Upper lobe of left lung (tissue), 4 donors: ENCODE measurements at regions not wholly inside any gene's neighbourhood (a gene's known extent, or its start where the extent isn't known, plus 50 kb on each side); places are given as distances from the start of the nearest gene placed in this dataset.

Experiments used
- EP300 ChIP-seq, 4 donors: sonication (generic); formaldehyde crosslinking; IDR thresholded peaks; one replicate each; pipeline ENCODE4 v1.5.1; 2017; ENCODE audit warnings: antibody characterized with exemption in 4 of 4, control low read depth in 2 of 4
- POLR2AphosphoS5 ChIP-seq, 2 donors: sonication (generic); formaldehyde crosslinking; IDR thresholded peaks; one replicate each; pipeline ENCODE4 v1.5.1; 2017; ENCODE audit warnings: antibody characterized with exemption in 2 of 2
- TF ChIP-seq, protein P1 (sequence below), 6 experiments: fragments of 450-650 bp in 4 of 6; fragments of 200-600 bp in 2 of 6; sonication (generic) in 2 of 6; IDR thresholded peaks; one replicate each; pipeline ENCODE4 v1.5.1; 2016 to 2019; ENCODE audit warnings: antibody characterized with exemption in 6 of 6

GRCh38 chr6:119781365-119781764, 431.8 kb upstream of the MAN1A1 start:
- TF ChIP-seq, protein P1, sequence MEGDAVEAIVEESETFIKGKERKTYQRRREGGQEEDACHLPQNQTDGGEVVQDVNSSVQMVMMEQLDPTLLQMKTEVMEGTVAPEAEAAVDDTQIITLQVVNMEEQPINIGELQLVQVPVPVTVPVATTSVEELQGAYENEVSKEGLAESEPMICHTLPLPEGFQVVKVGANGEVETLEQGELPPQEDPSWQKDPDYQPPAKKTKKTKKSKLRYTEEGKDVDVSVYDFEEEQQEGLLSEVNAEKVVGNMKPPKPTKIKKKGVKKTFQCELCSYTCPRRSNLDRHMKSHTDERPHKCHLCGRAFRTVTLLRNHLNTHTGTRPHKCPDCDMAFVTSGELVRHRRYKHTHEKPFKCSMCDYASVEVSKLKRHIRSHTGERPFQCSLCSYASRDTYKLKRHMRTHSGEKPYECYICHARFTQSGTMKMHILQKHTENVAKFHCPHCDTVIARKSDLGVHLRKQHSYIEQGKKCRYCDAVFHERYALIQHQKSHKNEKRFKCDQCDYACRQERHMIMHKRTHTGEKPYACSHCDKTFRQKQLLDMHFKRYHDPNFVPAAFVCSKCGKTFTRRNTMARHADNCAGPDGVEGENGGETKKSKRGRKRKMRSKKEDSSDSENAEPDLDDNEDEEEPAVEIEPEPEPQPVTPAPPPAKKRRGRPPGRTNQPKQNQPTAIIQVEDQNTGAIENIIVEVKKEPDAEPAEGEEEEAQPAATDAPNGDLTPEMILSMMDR (IDR thresholded peaks at IDR 0.05) = no peak
- no peak for TF ChIP-seq EP300 (IDR thresholded peaks at IDR 0.05)
- no peak for TF ChIP-seq POLR2AphosphoS5 (IDR thresholded peaks at IDR 0.05)
